GM12864 (cell line): ENCODE measurements at regions not wholly inside any gene's neighbourhood (a gene's known extent, or its start where the extent isn't known, plus 50 kb on each side); places are given as distances from the start of the nearest gene placed in this dataset.
"Not testable (repeated sequence)": the region's sequence is repeated elsewhere in the genome, so short reads cannot be mapped to it uniquely, and the experiment has no call there.

ENCODE experiments used
- DNase-seq: peaks from one replicate; pipeline ENCODE4 v3.0.0-alpha.2; 2011; ENCODE audit warnings: low read depth
- H3K4me3 ChIP-seq: 2 replicates; pipeline ENCODE4 v1.5.1; 2011; ENCODE audit warnings: mild to moderate bottlenecking, low read depth, low read length, control low read depth
- TF ChIP-seq, protein P1 (sequence below): IDR thresholded peaks from 2 replicates; pipeline ENCODE4 v1.5.1; 2011; ENCODE audit warnings: low read depth, mild to moderate bottlenecking, moderate library complexity, low read length, control low read depth, inconsistent platforms; ENCODE audit errors: missing control alignments

DNA sequence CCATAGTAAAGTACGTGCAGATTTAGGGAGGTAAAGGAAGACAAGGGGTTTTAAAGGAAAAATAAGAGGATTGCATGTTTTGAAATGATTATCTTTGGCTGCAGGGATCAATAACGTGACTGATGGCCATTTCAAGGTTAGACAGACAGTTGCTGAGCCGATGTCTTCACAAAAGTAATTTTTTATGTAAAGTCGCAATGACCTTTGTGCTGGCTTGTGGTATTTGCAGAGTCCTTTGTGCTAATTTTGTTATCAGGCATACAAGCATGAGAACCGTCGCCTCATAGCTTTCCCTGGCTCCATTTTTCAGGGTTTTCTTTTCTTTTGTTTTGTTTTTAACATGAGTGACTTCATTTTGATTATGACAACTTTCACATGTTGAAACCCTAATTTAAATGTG lies 605.7 kb upstream of the GJE1 start:
- DNase-seq: no peak
- H3K4me3 ChIP-seq: no peak overlapping the region
- TF ChIP-seq, protein P1, sequence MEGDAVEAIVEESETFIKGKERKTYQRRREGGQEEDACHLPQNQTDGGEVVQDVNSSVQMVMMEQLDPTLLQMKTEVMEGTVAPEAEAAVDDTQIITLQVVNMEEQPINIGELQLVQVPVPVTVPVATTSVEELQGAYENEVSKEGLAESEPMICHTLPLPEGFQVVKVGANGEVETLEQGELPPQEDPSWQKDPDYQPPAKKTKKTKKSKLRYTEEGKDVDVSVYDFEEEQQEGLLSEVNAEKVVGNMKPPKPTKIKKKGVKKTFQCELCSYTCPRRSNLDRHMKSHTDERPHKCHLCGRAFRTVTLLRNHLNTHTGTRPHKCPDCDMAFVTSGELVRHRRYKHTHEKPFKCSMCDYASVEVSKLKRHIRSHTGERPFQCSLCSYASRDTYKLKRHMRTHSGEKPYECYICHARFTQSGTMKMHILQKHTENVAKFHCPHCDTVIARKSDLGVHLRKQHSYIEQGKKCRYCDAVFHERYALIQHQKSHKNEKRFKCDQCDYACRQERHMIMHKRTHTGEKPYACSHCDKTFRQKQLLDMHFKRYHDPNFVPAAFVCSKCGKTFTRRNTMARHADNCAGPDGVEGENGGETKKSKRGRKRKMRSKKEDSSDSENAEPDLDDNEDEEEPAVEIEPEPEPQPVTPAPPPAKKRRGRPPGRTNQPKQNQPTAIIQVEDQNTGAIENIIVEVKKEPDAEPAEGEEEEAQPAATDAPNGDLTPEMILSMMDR: no peak

DNA sequence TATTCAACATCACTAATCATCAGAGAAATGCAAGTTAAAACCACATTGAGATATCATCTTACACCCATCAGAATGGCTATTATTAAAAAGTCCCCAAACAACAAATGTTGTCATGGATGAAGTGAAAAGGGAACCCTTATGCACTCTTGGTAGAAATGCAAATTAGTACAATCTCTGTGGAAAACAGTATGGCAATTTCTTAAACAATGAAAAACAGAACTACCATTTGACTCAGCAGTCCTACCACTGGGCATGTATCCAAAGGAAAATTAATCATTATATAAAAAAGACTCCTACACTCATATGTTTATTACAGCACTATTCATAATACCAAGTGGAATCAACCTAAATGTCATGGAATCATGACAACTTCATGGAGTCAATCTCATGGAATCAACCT lies 611.3 kb upstream of the GJE1 start:
- DNase-seq: no peak
- TF ChIP-seq, protein P1: no peak
- H3K4me3 ChIP-seq: no peak overlapping the region

DNA sequence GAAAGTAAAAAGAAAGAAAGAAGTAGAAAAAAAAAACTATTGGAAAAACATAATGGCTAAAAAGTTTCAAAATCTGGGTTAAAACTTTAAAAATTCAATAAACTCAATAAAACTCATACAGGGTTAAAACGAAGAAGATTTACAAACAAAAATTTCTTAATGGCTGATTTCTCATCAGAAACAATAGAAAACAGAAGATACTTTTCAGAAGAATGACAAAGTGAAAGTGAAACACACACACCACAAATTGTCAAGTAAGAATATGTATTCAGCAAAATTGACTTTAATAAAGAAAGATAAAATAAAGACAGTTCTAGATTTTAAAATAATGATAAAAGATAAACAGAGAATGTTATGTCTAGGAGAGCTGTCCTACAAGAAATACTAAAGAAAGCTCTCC lies 618.9 kb upstream of the GJE1 start:
- no peak overlapping the region for H3K4me3 ChIP-seq
- TF ChIP-seq, protein P1: no peak
- no peak for DNase-seq

DNA sequence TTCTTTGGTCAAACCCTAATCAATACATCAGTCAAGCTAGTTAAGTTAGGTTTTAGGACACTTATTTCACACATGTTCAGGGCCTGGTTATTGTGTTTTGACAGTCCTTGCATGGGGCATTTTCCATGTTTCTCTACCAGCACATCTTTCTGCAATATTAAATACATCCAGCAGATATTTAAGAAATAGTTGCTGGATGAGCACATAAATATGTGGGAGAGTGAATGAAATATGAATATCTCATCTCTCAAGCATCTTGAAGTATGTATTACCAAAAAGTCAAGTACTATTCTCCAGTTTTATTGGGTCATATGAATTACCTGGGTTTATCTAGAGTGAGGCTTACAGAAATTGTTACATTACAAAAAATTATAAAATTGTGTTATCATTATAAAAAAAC lies 621.9 kb upstream of the GJE1 start:
- no peak for DNase-seq
- TF ChIP-seq, protein P1: no peak
- H3K4me3 ChIP-seq: no peak overlapping the region

DNA sequence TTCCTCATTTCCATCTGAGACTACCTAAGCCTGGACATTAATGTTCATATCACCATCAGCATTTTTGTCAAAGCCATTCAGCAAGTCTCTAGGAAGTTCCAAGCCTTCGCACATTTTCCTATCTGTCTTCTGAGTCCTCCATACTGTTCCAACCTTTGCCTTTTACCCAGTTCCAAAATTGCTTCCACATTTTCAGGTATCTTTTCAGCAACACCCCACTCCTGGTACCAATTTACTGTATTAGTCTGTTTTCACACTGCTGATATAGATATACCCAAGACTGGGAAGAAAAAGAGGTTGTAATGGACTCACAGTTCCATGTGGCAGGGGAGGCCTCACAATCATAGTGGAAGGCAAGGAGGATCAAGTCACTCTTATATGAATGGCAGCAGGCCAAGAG lies 626.7 kb upstream of the GJE1 start:
- not testable (repeated sequence) for DNase-seq, H3K4me3 ChIP-seq

DNA sequence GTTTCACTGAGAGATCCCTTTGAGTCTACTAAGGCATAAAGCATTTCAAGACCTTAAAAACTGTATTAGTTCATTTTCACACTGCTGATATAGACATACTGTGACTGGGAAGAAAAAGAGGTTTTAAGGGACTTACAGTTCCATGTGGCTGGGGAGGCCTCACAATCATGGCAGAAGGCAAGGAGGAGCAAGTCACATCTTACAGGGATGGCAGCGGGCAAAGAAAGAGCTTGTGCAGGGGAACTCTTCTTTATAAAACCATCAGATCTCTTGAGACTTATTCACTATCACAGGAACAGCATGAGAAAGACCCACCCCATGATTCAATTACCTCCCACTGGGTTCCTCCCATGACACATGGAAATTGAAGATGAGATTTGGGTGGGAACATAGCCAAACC lies 628.4 kb upstream of the GJE1 start:
- H3K4me3 ChIP-seq, DNase-seq: not testable (repeated sequence)

DNA sequence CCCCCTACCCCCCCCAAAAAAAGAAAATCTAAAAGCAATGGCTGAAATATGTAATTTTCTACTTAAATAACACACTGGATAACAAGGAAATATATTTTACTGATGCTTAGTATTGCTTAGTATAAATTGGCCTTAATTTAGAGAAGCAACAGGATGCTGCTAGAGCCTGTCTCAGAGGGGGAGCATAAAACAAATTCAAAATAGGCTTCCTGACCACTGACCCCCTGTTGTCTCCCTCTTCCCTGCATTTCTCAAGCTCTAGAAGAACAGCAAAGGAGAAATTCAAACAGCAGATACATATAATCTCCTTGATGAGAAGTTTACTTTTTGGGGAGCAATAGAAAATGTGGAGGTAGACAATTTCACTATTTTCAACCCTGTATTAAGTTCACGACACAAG lies 631.1 kb upstream of the GJE1 start:
- H3K4me3 ChIP-seq: no peak overlapping the region
- TF ChIP-seq, protein P1: no peak

DNA sequence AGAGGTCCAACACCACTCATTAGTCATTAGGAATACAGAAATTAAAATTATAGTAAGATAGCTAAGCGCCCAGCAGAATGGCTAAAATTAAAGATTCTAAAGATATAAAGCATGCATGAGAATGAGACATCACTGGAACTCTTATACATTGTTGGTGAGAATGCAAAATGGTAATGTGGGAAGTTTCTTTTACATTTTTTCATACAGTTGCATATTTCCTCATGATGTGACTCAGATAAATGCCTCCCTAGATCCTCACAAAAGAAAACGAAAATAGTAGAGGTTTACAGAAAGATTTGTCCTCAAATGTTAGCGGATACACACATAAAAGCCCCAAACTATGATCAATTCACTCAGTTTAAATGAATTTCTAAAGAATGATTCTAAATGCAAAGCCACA lies 633.7 kb upstream of the GJE1 start:
- H3K4me3 ChIP-seq: no peak overlapping the region
- no peak for DNase-seq
- TF ChIP-seq, protein P1: no peak

More for the DNA sequence above, 631.1 kb upstream of the GJE1 start:
- no peak for DNase-seq
